Peyer's patch (tissue), 4 donors: ENCODE measurements at regions not wholly inside any gene's neighbourhood (a gene's known extent, or its start where the extent isn't known, plus 50 kb on each side); places are given as distances from the start of the nearest gene placed in this dataset.

Experiments
- DNase-seq, 3 donors: peaks; one replicate each; pipeline ENCODE4 v3.0.0-alpha.2; 2017 to 2019
- H3K27ac ChIP-seq, 4 donors: fragments of 200-600 bp; sonication (generic); one replicate each; pipeline ENCODE4 v1.5.1; 2016 to 2019
- H3K27me3 ChIP-seq, 2 donors: fragments of 200-600 bp; sonication (generic); one replicate each; pipeline ENCODE4 v1.5.1; 2019
- H3K36me3 ChIP-seq, 3 donors: fragments of 200-600 bp; sonication (generic); one replicate each; pipeline ENCODE4 v1.5.1; 2016 to 2019
- H3K4me1 ChIP-seq, 4 donors: fragments of 200-600 bp; sonication (generic); one replicate each; pipeline ENCODE4 v1.5.1; 2016 to 2019
- H3K4me3 ChIP-seq, 4 donors: fragments of 200-600 bp; sonication (generic); 1 replicate in 3 of 4; 2 replicates in 1 of 4; pipeline ENCODE4 v1.5.1; 2016 to 2019; ENCODE audit warnings: mild to moderate bottlenecking in 1 of 4
- H3K9me3 ChIP-seq, 4 donors: fragments of 200-600 bp; sonication (generic); one replicate each; pipeline ENCODE4 v1.5.1; 2016 to 2019; ENCODE audit warnings: mild to moderate bottlenecking in 1 of 4
- POLR2A ChIP-seq, 2 donors: fragments of 450-650 bp; IDR thresholded peaks; one replicate each; pipeline ENCODE4 v1.5.1; 2017; ENCODE audit warnings: antibody characterized with exemption in 2 of 2, mild to moderate bottlenecking in 2 of 2, moderate library complexity in 2 of 2
- TF ChIP-seq, protein P1 (sequence below), 6 experiments: fragments of 450-650 bp in 4 of 6; fragments of 200-600 bp in 2 of 6; sonication (generic) in 1 of 6; IDR thresholded peaks; one replicate each; pipeline ENCODE4 v1.5.1; 2017 to 2019; ENCODE audit warnings: antibody characterized with exemption in 6 of 6, mild to moderate bottlenecking in 3 of 6, moderate library complexity in 1 of 6

DNA sequence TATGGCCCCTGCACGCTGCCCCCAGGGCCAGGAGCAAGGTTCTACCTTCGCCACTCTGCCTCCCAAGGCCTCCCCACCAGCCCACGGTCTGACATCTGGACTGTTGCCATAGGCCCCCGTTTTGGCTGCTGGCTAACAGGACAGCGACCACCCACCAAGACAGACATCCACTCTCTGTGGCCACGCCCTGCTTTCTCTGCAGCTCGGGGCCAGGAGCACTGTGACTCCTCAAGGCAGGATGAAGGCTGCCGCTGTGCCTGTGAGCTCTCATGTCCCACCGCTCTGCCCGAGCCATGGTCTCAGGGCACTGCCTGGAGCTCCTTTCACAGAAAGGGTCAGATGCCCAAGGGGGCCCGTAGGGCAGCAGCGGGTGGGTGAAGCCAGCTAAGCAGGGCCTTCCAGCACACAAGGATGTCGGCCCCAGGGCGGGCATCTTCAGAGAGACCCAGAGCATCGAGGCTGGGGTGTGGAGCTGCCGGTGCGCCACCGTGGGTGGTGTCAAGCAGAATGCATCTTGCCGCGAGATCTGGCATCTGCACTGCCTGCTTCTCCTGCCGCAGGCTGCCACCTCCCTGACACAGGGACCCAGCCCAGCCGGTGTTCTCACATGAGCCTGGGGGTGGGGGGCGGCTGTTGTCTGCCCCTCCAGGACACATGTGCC is 92.2 kb upstream of the ADAMTS2 start:
- Histone ChIP-seq H3K9me3 (no peaks in the 10 kb centered on the region), H3K27me3 (no peaks in the 10 kb centered on the region), H3K4me3 (no peak overlapping the region), H3K27ac (no peak overlapping the region), H3K36me3 (no peaks in the 10 kb centered on the region), H3K4me1 (no peaks in the 10 kb centered on the region)
- DNase-seq: no peak
- TF ChIP-seq, protein P1, sequence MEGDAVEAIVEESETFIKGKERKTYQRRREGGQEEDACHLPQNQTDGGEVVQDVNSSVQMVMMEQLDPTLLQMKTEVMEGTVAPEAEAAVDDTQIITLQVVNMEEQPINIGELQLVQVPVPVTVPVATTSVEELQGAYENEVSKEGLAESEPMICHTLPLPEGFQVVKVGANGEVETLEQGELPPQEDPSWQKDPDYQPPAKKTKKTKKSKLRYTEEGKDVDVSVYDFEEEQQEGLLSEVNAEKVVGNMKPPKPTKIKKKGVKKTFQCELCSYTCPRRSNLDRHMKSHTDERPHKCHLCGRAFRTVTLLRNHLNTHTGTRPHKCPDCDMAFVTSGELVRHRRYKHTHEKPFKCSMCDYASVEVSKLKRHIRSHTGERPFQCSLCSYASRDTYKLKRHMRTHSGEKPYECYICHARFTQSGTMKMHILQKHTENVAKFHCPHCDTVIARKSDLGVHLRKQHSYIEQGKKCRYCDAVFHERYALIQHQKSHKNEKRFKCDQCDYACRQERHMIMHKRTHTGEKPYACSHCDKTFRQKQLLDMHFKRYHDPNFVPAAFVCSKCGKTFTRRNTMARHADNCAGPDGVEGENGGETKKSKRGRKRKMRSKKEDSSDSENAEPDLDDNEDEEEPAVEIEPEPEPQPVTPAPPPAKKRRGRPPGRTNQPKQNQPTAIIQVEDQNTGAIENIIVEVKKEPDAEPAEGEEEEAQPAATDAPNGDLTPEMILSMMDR (IDR thresholded peaks at IDR 0.05): no peak
- no peak for TF ChIP-seq POLR2A (IDR thresholded peaks at IDR 0.05)

DNA sequence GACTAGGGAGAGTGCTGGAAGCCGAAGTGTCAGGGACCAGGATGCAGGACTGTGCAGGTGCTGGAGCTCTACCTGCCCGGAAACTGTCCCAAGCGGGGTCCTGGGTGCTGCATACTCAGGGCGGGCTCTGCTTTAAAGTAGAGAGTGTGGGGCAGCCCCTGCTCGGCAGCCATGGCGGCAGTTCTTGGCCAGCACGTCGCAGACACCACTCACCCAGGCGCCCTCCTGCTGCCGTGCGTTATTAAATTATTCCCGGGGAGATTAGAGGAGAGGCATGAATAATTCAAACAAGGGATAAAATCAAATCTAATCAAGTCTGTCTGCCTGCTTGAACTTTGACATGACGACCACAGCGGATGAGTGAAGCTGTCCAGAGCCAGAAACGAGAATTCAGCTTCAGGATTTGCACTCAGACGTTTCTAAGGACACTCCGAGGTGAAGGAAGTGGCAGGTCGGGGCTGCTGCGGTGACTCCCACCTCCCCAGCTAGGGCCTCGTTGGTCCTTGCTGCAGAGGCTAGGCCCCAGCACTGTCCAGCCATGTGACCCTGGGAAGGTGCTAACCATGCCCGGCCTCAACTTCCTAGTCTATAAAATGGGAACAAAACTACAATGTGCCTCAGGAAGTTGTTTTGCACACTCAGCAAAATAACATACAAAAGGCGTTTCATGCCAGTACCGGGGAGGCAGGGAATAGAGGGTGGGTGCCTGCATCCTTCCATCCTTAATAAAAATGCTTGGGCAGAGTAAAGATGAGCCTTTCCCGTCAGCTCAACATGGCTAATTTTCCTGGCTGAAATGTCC is 91.3 kb upstream of the ADAMTS2 start:
- Histone ChIP-seq H3K27me3 (no peaks in the 10 kb centered on the region), H3K27ac (no peak overlapping the region), H3K4me1 (no peaks in the 10 kb centered on the region), H3K9me3 (no peaks in the 10 kb centered on the region), H3K36me3 (no peaks in the 10 kb centered on the region), H3K4me3 (no peak overlapping the region)
- DNase-seq: no peak
- TF ChIP-seq, protein P1 (IDR thresholded peaks at IDR 0.05): no peak
- TF ChIP-seq POLR2A (IDR thresholded peaks at IDR 0.05): no peak

DNA sequence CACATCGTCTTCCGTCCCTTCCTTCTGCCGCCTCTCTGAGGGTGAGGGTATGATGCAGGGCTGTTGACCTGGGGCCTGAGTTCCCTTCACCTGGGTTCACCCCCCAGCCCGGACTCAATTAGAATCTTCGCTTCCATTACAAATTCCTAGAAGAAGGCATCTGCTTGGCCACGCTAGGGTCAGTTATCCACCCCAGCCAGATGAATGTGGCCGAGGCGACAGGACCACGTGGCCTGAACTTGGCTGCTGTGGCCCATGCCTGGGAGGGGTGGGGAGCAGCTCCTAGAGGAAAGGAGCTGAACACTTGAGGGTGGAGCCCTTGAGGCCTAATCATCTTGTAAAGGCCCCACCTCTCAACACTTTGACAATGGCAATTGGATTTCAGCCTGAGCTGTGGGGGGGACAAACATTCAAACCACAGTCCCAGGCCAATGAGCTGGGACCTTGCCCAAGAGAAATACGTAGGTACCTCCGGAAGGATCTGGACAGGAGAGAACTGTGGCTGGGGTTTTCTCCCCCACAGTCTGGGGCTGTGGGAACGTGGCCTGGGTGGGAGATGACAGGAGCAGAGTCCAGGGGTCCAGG is 90.6 kb upstream of the ADAMTS2 start:
- no peaks in the 10 kb centered on the region for H3K9me3 ChIP-seq
- DNase-seq: no peak
- no peaks in the 10 kb centered on the region for H3K36me3 ChIP-seq
- H3K27me3 ChIP-seq: no peaks in the 10 kb centered on the region
- TF ChIP-seq, protein P1 (IDR thresholded peaks at IDR 0.05): no peak
- TF ChIP-seq POLR2A (IDR thresholded peaks at IDR 0.05): no peak
- H3K27ac ChIP-seq: no peak overlapping the region
- H3K4me3 ChIP-seq: no peak overlapping the region
- no peaks in the 10 kb centered on the region for H3K4me1 ChIP-seq

DNA sequence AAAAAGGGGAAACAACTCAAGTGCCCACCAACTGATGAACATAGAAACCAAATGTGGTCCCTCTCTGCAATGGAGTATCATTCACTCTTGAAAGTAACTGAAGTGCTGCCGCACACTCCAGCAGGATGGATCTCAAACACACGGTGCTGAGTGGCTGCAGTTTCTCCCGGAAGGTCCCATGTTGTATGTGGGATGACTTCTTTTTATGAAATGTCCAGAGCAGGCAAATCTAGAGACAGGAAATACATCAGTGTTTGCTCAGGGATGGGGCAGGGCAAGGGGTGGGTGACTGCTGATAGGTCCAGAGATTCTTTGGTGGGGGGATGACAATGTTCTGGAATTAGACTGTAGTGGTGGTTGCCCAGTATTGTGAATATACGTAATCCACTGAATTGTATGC is 89.9 kb upstream of the ADAMTS2 start:
- H3K27me3 ChIP-seq: no peaks in the 10 kb centered on the region
- H3K9me3 ChIP-seq: no peaks in the 10 kb centered on the region
- no peak for TF ChIP-seq POLR2A (IDR thresholded peaks at IDR 0.05)
- TF ChIP-seq, protein P1 (IDR thresholded peaks at IDR 0.05): no peak
- no peak overlapping the region for H3K4me3 ChIP-seq
- H3K4me1 ChIP-seq: no peaks in the 10 kb centered on the region
- no peak overlapping the region for H3K27ac ChIP-seq
- H3K36me3 ChIP-seq: no peaks in the 10 kb centered on the region
- DNase-seq: no peak

DNA sequence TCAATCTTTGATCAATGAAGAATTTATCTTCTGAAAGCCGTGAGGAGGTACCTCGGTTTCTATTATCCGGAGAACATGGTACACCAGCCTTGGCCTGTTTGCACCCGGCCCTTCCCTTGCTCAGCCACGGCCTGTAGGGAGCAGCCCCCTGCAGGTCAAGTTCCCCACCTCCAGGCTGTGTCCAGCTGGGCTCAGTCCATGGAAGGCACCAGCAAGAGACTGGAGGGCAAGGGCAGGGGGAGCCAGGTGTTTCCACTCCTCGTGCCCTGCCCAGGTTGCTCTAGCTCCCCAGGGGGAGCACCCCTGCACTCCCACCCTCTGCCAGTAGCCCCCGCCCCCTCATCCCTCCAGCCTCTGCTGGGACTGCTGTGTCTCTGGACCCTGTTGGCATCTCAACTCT is 87.3 kb upstream of the ADAMTS2 start:
- no peak for DNase-seq
- H3K27me3 ChIP-seq: no peaks in the 10 kb centered on the region
- H3K36me3 ChIP-seq: no peaks in the 10 kb centered on the region
- no peak overlapping the region for H3K4me3 ChIP-seq
- TF ChIP-seq POLR2A (IDR thresholded peaks at IDR 0.05): no peak
- TF ChIP-seq, protein P1 (IDR thresholded peaks at IDR 0.05): no peak
- no peaks in the 10 kb centered on the region for H3K9me3 ChIP-seq
- no peak overlapping the region for H3K27ac ChIP-seq
- H3K4me1 ChIP-seq: no peaks in the 10 kb centered on the region
